ENCODE measurements at regions not wholly inside any gene's neighbourhood (a gene's known extent, or its start where the extent isn't known, plus 50 kb on each side); places are given as distances from the start of the nearest gene placed in this dataset.
"Not testable (repeated sequence)": the region's sequence is repeated elsewhere in the genome, so short reads cannot be mapped to it uniquely, and the experiment has no call there.

DNA sequence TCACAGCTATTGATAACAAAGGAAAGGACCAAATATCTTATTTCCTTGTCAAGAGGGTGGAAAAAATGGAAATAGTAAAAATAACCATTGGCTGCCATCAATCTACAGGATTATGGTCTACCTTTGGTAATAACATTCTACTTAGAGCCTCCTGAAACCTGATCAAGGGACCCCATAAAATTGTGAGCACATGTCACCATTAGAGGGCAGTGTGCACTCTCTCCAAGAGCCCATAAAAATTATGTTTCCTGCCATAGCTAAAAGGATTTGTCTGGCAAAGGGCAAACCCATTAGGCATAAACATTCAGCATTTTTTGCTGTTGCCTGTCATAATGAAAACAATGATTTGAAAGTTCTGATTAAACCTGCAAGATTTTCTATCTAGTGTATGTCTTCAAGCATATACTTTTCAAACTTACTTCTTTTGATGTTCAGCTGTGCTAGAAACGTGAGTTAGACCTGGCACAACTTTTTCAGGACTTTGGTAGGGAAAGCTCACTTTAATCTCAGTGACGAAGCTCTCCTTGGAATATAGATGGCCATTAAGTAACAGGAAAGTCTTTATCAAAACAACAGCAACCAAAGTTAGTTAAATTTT is 120.7 kb upstream of the ZFP64 start:
- DNase-seq (ENCODE audit: low read depth in 2 of 2) = no peak

- no peak for DNase-seq (ENCODE audit: low read depth in 2 of 2)
Observed at GRCh38 chr20:52311209-52311794, 119.7 kb upstream of the ZFP64 start.

DNA sequence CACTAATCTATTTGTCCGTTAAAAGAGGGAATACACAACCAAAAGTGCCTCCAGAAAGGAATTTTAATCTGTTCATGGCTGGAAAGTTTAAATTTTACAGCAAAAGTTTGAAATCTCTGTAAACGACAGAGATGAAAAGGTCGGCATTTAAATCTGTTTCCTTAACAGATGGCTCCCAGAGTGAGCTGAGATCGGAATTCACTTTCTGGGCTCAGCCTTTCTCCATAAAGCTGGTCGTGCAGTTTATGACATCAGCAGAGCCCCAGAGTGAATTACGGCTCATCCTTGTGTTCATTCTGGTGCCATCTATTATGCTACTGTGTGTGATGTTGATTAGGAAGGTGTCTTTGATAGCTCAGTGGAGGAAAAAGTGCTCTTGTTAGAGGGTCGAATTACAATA is 117.6 kb upstream of the ZFP64 start:
- no peak for DNase-seq (ENCODE audit: low read depth in 2 of 2)

DNA sequence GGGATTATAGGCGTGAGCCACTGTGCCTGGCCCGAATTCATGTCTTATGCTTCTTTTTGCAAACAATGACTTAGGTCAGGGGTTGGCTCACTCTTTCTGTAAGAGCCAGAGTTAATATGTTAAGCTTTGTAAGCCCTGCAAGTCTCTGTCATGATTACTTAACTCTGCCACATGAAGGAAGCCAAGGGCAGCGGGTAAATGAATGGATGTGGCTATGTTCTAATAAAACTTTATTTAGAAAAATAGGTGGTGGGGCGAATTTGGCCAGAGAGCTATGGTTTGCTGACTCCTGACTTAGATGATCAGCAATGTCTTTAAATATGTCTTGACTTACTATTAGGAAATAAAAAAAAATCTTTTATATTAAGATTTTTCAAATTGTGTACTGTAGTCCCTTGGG is 114.9 kb upstream of the ZFP64 start:
- no peak for DNase-seq (ENCODE audit: low read depth in 2 of 2)

DNA sequence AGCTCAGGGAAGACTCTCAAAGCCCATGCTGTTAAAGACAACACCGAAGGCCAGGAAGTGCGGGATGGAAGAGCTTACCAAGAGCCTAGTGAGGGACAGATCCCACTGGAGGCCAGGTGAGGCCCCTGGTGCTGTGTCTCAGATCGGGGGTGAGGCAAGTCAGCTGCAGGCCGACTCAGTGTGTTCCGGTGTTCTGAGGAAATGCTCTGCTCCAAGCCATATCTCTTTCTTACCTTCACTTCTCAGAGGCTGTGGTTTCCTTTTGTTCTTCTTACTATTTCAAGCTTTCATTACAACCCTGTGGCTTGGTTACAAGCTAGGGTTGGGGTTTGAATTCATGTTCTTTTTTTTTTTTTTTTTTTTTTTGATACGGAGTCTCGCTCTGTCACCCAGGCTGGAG is 114.3 kb upstream of the ZFP64 start:
- DNase-seq (ENCODE audit: low read depth in 2 of 2) = no peak

- DNase-seq (ENCODE audit: low read depth in 2 of 2) = no peak
Observed at GRCh38 chr20:52305024-52305645, 113.6 kb upstream of the ZFP64 start.

DNA sequence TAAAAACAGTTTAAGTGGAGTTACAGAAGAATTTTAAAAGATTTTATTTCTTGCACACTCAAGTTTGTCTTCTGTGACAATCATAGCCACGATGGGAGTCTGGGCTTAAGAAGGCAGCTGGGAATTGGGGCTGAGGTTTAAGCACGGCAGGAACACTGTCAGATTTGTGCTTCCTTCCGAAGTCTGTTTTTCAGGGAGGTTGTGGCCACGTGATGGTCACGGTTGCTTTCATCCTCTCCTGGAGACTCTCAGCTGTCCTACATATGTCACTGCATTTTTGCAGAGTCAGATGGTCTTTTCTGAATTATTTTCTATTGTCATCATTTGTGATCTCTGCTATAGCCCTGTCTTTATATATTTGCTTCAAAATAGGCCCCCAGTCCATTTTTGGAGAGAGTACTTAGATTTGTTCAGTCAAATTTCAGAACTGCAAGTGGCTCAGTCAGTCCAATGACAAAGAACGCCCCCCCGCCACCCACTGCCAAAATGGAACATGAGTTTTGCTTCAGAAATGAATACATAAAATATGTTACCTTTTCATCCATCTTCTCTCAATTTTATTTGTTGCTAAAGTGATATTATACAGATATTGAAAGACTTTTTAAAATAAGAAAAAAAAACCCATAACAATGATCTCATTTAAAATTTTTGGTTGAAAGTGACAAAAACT is 111.8 kb upstream of the ZFP64 start:
- DNase-seq (ENCODE audit: low read depth in 2 of 2) = no peak

GRCh38 chr20:52302736-52303135 is 111.2 kb upstream of the ZFP64 start:
- DNase-seq (ENCODE audit: low read depth in 2 of 2) = no peak

DNA sequence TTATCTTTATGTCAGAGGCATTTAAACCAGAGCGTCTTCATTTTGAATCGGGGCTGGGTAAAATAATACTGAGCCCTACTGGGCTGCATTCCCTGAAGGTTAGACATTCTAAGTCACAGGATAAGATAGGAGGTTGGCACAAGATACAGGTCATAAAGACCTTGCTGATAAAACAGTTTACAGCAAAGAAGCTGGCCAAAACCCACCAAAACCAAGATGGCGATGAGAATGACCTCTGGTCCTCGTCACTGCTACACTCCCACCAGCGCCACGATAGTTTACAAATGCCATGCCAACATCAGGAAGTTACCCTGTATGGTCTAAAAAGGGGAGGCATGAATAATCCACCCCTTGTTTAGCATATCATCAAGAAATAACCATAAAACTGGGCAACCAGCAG is 110.5 kb upstream of the ZFP64 start:
- DNase-seq (ENCODE audit: low read depth in 2 of 2) = not testable (repeated sequence)

DNA sequence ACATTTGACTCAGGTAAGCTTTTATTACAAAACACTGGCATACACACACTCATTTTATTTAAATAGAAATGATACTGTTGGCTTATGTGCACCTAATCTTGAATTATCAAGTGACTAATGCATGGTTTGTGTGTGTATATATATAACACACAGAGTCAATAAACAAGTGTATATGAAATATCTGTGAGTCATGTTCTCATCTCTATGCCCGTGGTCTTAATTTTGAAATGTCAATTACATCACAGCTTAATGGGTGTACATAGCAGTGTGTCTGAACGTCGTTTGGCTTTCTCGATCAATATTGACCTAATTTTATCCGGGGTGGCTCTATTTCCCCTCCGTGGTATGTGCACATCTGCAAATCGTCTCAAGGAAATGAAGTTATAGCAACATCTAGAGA is 104.0 kb upstream of the ZFP64 start:
- DNase-seq (ENCODE audit: low read depth in 2 of 2) = no peak

- no peak for DNase-seq (ENCODE audit: low read depth in 2 of 2)
Observed at GRCh38 chr20:52294106-52294628, 102.6 kb upstream of the ZFP64 start.

DNA sequence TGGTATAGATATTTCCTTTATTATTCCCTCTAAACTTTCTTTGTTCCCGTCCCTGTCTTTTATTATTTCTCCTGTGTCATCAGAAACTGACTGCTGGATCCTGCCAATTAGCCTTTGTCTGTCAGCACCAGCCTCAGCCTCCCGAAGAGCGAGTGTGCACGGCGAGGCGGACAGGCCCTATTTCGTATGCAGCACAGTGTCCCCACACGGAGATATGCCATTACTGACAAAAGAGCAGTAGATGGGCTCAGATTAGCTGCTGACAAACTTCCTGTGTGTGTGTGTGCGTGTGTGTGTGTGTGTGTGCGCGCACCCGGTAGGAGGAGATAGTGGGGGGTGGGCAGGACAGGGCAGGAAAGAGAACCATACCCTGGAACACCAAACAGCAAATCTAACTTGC is 99.5 kb upstream of the ZFP64 start:
- no peak for DNase-seq (ENCODE audit: low read depth in 2 of 2)

GRCh38 chr20:52290569-52290968 is 99.0 kb upstream of the ZFP64 start:
- DNase-seq (ENCODE audit: low read depth in 2 of 2) = no peak

DNA sequence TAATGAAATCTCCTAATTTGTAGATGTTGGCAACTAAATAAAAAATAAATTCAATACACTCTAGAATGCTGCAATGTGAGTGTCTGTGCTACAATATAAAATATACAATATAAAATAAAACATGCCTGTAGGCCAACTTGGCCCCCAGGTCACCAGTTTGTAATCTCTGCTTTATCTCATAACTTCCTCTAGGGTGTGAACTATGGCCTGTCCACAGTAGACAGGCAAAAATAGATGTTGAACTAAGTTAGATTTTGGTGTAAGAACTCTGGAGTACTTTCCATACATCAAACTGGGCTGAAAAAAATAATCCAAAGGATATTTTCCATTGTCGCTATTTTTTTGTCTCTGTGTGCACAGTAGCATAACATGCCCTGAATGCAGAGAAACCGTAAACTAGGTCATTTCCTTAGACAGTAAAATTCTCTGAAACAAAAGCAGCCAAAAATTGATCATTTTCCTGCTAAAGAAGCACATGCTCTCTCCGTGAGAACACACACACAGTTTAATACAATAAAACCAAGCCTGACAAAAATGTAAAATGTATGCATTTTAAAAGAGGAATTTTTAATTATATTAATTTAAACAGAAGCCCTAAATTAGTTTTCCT is 98.5 kb upstream of the ZFP64 start:
- DNase-seq (ENCODE audit: low read depth in 2 of 2) = no peak

- DNase-seq (ENCODE audit: low read depth in 2 of 2) = no peak
Observed at GRCh38 chr20:52280407-52280806, 88.8 kb upstream of the ZFP64 start.

- DNase-seq (ENCODE audit: low read depth in 2 of 2) = no peak
Observed at GRCh38 chr20:52279706-52280105, 88.1 kb upstream of the ZFP64 start.

DNA sequence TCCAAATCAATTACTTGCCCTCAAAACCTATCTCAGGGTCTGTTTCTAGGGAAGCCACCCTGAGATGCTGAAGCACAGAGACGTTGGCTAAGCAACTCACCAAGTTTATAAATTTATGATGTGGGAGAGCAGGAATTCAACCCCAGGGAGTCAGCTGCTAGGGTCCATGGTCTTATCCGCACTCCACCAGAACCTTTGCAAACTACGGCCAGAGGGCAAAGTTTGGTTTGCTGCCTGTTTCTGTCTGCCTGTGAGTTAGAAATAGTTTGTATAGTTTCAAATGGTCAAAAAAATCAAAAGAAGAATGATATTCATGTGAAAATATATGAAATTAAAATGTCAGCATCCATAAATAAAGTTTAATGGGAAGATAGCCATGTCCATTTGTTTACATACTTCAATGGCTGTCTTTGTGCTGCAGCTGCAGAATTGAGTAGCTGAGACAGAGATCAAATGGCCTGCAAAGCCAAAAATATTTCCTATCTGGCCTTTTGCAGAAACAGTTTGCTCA is 83.7 kb upstream of the ZFP64 start:
- no peak for DNase-seq (ENCODE audit: low read depth in 2 of 2)

DNA sequence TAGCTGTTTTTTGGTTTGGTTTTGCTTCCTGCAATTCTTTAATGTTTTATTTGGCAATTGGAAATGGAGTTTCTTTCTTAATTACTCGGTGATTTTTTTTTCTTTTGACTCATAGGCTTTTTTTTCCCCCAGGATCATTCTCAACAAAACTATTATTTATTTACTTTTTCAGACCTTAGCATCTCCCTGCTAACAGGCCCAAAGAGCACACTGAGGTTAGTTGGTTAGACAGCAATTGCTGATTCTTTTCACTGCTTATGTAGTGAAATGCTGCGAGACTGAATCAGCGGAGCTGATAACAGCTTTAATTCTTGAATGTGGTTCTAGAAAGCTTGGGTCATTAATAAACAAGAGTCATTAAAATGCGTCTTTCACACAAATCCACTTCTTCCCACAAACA is 79.1 kb upstream of the ZFP64 start:
- DNase-seq (ENCODE audit: low read depth in 2 of 2) = no peak

- no peak for DNase-seq (ENCODE audit: low read depth in 2 of 2)
Observed at GRCh38 chr20:52270001-52270606, 78.5 kb upstream of the ZFP64 start.

- DNase-seq (ENCODE audit: low read depth in 2 of 2) = no peak
Observed at GRCh38 chr20:52269321-52269720, 77.7 kb upstream of the ZFP64 start.

- DNase-seq (ENCODE audit: low read depth in 2 of 2) = no peak
Observed at GRCh38 chr20:52268184-52268749, 76.7 kb upstream of the ZFP64 start.

Data from stimulated activated CD8-positive, alpha-beta memory T cell treated with anti-CD3 and anti-CD28 coated beads, Interleukin-15, amount 100 ng/mL, for 48 hours (primary cell).